ENCODE measurements at regions not wholly inside any gene's neighbourhood (a gene's known extent, or its start where the extent isn't known, plus 50 kb on each side); places are given as distances from the start of the nearest gene placed in this dataset.

DNA sequence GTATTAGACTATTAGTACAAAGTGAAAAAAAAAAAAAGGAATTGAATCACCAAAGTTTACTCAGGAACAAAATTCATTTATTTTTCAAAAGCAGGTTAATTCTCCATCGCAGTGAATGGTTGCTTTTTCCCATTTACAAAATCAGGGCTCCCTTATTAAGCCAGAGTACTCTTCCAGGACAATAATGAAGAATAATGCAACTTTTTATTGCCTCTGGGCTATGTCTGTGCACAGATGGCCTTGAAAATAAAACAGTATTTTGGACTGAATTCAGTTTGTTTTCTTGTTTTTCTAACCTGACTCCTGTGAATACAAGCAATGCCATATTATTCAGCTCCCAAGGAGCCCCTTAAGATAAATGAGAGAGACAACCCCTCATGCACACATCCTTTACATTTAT lies 246.8 kb downstream of the KCNS3 start:
- Histone ChIP-seq H3K9me3 (ENCODE audit: control insufficient read depth in 2 of 2, insufficient read depth in 1 of 2, low read length in 1 of 2) (no peaks in the 10 kb centered on the region), H3K27me3 (ENCODE audit: control insufficient read depth in 2 of 2, insufficient read depth in 1 of 2, low read length in 1 of 2) (no peaks in the 10 kb centered on the region), H3K4me1 (ENCODE audit: control insufficient read depth in 2 of 2, insufficient read depth in 2 of 2, low read length in 2 of 2) (no peaks in the 10 kb centered on the region), H3K27ac (ENCODE audit: low read depth in 1 of 2, low read length in 1 of 2) (no peak overlapping the region), H3K4me3 (ENCODE audit: low read length in 2 of 2) (no peak overlapping the region), H3K36me3 (ENCODE audit: control insufficient read depth in 2 of 2, insufficient read depth in 2 of 2, low read length in 1 of 2) (no peaks in the 10 kb centered on the region)
- WGBS = 94% methylated on average over 1 of the region's 1 CpG
- DNase-seq (ENCODE audit: low read depth in 6 of 9, low spot score in 9 of 9) = no peak

GRCh38 chr2:18124116-18124835 lies 245.8 kb downstream of the KCNS3 start:
- Histone ChIP-seq H3K4me3 (ENCODE audit: low read length in 2 of 2) (no peak overlapping the region), H3K27ac (ENCODE audit: low read depth in 1 of 2, low read length in 1 of 2) (no peak overlapping the region), H3K27me3 (ENCODE audit: control insufficient read depth in 2 of 2, insufficient read depth in 1 of 2, low read length in 1 of 2) (no peaks in the 10 kb centered on the region), H3K9me3 (ENCODE audit: control insufficient read depth in 2 of 2, insufficient read depth in 1 of 2, low read length in 1 of 2) (no peaks in the 10 kb centered on the region), H3K4me1 (ENCODE audit: control insufficient read depth in 2 of 2, insufficient read depth in 2 of 2, low read length in 2 of 2) (no peaks in the 10 kb centered on the region), H3K36me3 (ENCODE audit: control insufficient read depth in 2 of 2, insufficient read depth in 2 of 2, low read length in 1 of 2) (no peaks in the 10 kb centered on the region)
- 88% methylated on average over 6 of the region's 6 CpGs for WGBS
- DNase-seq (ENCODE audit: low read depth in 6 of 9, low spot score in 9 of 9) = no peak

DNA sequence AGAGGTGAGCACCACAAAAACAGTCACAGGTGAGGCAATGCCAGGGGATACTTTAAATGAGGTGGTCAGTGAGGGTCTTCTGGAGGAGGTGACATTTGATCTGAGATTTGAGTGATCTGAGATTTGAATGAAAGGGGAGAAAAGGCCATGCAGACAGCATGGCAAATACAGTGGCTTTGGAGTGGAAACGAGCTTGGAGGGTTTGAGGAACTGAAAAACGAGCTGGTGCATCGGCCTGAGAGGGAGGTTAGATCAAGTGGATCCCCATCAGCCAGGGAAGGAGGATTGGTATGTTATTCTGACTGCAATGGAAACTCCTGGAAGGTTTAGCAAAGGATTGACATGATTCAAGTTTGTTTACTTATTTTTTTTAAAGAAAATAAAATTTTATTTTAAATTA lies 245.1 kb downstream of the KCNS3 start:
- Histone ChIP-seq H3K27me3 (ENCODE audit: control insufficient read depth in 2 of 2, insufficient read depth in 1 of 2, low read length in 1 of 2) (no peaks in the 10 kb centered on the region), H3K4me1 (ENCODE audit: control insufficient read depth in 2 of 2, insufficient read depth in 2 of 2, low read length in 2 of 2) (no peaks in the 10 kb centered on the region), H3K27ac (ENCODE audit: low read depth in 1 of 2, low read length in 1 of 2) (no peak overlapping the region), H3K4me3 (ENCODE audit: low read length in 2 of 2) (no peak overlapping the region), H3K9me3 (ENCODE audit: control insufficient read depth in 2 of 2, insufficient read depth in 1 of 2, low read length in 1 of 2) (no peaks in the 10 kb centered on the region), H3K36me3 (ENCODE audit: control insufficient read depth in 2 of 2, insufficient read depth in 2 of 2, low read length in 1 of 2) (no peaks in the 10 kb centered on the region)
- WGBS = 69% methylated on average over 3 of the region's 3 CpGs
- no peak for DNase-seq (ENCODE audit: low read depth in 6 of 9, low spot score in 9 of 9)

- no peaks in the 10 kb centered on the region for H3K27me3 ChIP-seq (ENCODE audit: control insufficient read depth in 2 of 2, insufficient read depth in 1 of 2, low read length in 1 of 2)
- no peaks in the 10 kb centered on the region for H3K4me1 ChIP-seq (ENCODE audit: control insufficient read depth in 2 of 2, insufficient read depth in 2 of 2, low read length in 2 of 2)
- no peak overlapping the region for H3K4me3 ChIP-seq (ENCODE audit: low read length in 2 of 2)
- no peak overlapping the region for H3K27ac ChIP-seq (ENCODE audit: low read depth in 1 of 2, low read length in 1 of 2)
- H3K9me3 ChIP-seq (ENCODE audit: control insufficient read depth in 2 of 2, insufficient read depth in 1 of 2, low read length in 1 of 2) = no peaks in the 10 kb centered on the region
- WGBS = 79% methylated on average over 3 of the region's 3 CpGs
- DNase-seq (ENCODE audit: low read depth in 6 of 9, low spot score in 9 of 9) = no peak
- no peaks in the 10 kb centered on the region for H3K36me3 ChIP-seq (ENCODE audit: control insufficient read depth in 2 of 2, insufficient read depth in 2 of 2, low read length in 1 of 2)
Measured at GRCh38 chr2:18123211-18123570, 244.7 kb downstream of the KCNS3 start.

DNA sequence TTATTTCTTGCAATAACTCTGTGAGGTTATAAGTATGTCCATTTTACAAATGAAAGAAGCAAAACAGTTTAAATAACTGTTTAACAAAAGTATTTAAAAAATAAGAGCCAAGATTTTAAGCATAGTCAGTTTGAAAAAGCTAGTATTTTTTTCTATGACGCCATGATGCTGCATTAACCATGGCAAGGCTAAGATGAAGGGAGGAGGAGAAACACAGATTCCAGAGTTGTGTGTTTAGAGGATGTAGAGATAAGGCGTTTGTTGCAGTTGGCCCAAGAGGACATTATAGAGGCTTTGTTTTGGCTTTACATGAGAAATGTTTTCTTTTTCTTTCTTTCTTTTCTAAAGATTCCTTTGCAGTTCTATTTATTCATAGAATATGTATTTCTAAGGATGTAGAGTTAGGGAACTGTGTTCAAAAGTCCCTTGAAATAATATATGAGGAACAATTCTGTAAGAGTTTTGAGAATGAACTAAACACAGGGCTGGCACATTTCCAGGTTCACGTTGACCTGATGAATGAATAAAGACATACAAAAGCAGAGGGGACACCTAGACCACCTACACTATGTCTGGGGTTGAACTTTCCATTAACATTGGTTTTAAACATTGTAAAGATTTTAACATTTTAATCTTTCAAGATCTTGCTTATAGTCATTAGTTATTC lies 244.2 kb downstream of the KCNS3 start:
- Histone ChIP-seq H3K9me3 (ENCODE audit: control insufficient read depth in 2 of 2, insufficient read depth in 1 of 2, low read length in 1 of 2) (no peaks in the 10 kb centered on the region), H3K4me3 (ENCODE audit: low read length in 2 of 2) (no peak overlapping the region), H3K4me1 (ENCODE audit: control insufficient read depth in 2 of 2, insufficient read depth in 2 of 2, low read length in 2 of 2) (no peaks in the 10 kb centered on the region), H3K27me3 (ENCODE audit: control insufficient read depth in 2 of 2, insufficient read depth in 1 of 2, low read length in 1 of 2) (no peaks in the 10 kb centered on the region), H3K36me3 (ENCODE audit: control insufficient read depth in 2 of 2, insufficient read depth in 2 of 2, low read length in 1 of 2) (no peaks in the 10 kb centered on the region), H3K27ac (ENCODE audit: low read depth in 1 of 2, low read length in 1 of 2) (no peak overlapping the region)
- WGBS = 83% methylated on average over 3 of the region's 3 CpGs
- no peak for DNase-seq (ENCODE audit: low read depth in 6 of 9, low spot score in 9 of 9)

DNA sequence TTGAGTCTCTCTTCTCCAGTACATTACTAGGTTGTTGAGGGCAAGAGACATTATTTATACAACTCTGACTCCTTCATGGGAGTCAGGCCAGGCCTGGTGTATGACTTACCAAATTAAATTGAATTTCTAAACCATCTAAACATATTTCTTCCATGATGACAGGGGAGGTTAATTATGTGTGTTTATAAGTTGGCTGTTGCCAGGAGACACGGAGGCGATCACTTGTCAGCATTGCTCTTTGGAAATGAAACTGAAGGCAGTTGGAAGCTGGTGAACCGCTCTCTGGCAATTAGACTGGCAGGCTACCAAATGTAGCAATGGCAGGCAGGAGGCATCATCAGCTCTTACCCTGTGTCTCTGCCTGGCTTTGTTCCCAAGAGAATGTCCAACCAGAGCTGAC lies 241.4 kb downstream of the KCNS3 start:
- 94% methylated on average over 3 of the region's 3 CpGs for WGBS
- Histone ChIP-seq H3K27ac (ENCODE audit: low read depth in 1 of 2, low read length in 1 of 2) (no peak overlapping the region), H3K36me3 (ENCODE audit: control insufficient read depth in 2 of 2, insufficient read depth in 2 of 2, low read length in 1 of 2) (no peaks in the 10 kb centered on the region), H3K27me3 (ENCODE audit: control insufficient read depth in 2 of 2, insufficient read depth in 1 of 2, low read length in 1 of 2) (no peaks in the 10 kb centered on the region), H3K4me3 (ENCODE audit: low read length in 2 of 2) (no peak overlapping the region), H3K9me3 (ENCODE audit: control insufficient read depth in 2 of 2, insufficient read depth in 1 of 2, low read length in 1 of 2) (no peaks in the 10 kb centered on the region), H3K4me1 (ENCODE audit: control insufficient read depth in 2 of 2, insufficient read depth in 2 of 2, low read length in 2 of 2) (no peaks in the 10 kb centered on the region)
- DNase-seq (ENCODE audit: low read depth in 6 of 9, low spot score in 9 of 9) = no peak

DNA sequence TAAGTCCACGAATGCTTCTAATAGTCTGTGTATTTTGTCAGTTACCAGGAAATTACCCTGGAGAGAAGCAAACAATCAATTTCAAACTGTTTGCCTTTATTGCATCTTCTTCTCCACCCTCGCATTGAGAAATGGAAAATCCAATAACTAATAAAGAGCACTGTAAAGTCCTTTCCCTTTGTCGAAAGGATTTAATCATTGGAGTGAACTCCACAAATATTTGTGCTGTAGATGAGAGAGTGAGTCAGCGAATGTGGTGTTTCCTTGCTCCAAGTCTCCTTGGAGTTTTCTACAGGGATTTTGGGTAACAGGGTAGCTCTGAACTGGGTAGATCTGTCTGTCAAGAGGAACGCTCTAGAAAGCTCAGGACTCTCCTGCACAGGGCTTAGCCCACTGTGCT lies 240.2 kb downstream of the KCNS3 start:
- Histone ChIP-seq H3K4me3 (ENCODE audit: low read length in 2 of 2) (no peak overlapping the region), H3K9me3 (ENCODE audit: control insufficient read depth in 2 of 2, insufficient read depth in 1 of 2, low read length in 1 of 2) (no peaks in the 10 kb centered on the region), H3K27ac (ENCODE audit: low read depth in 1 of 2, low read length in 1 of 2) (no peak overlapping the region), H3K36me3 (ENCODE audit: control insufficient read depth in 2 of 2, insufficient read depth in 2 of 2, low read length in 1 of 2) (no peaks in the 10 kb centered on the region), H3K4me1 (ENCODE audit: control insufficient read depth in 2 of 2, insufficient read depth in 2 of 2, low read length in 2 of 2) (no peaks in the 10 kb centered on the region), H3K27me3 (ENCODE audit: control insufficient read depth in 2 of 2, insufficient read depth in 1 of 2, low read length in 1 of 2) (no peaks in the 10 kb centered on the region)
- no peak for DNase-seq (ENCODE audit: low read depth in 6 of 9, low spot score in 9 of 9)
- WGBS = 93% methylated on average over 5 of the region's 5 CpGs

GRCh38 chr2:18117592-18117991 lies 239.1 kb downstream of the KCNS3 start:
- Histone ChIP-seq H3K27me3 (ENCODE audit: control insufficient read depth in 2 of 2, insufficient read depth in 1 of 2, low read length in 1 of 2) (no peaks in the 10 kb centered on the region), H3K4me1 (ENCODE audit: control insufficient read depth in 2 of 2, insufficient read depth in 2 of 2, low read length in 2 of 2) (no peaks in the 10 kb centered on the region), H3K9me3 (ENCODE audit: control insufficient read depth in 2 of 2, insufficient read depth in 1 of 2, low read length in 1 of 2) (no peaks in the 10 kb centered on the region), H3K27ac (ENCODE audit: low read depth in 1 of 2, low read length in 1 of 2) (no peak overlapping the region), H3K4me3 (ENCODE audit: low read length in 2 of 2) (no peak overlapping the region), H3K36me3 (ENCODE audit: control insufficient read depth in 2 of 2, insufficient read depth in 2 of 2, low read length in 1 of 2) (no peaks in the 10 kb centered on the region)
- DNase-seq (ENCODE audit: low read depth in 6 of 9, low spot score in 9 of 9) = peak in 3 of 9 donors; percentile 11 to 54 (median 23)
- WGBS = 42% methylated on average over 2 of the region's 2 CpGs

GRCh38 chr2:18110222-18110621 lies 231.8 kb downstream of the KCNS3 start:
- no peaks in the 10 kb centered on the region for H3K36me3 ChIP-seq (ENCODE audit: control insufficient read depth in 2 of 2, insufficient read depth in 2 of 2, low read length in 1 of 2)
- H3K4me1 ChIP-seq (ENCODE audit: control insufficient read depth in 2 of 2, insufficient read depth in 2 of 2, low read length in 2 of 2) = no peaks in the 10 kb centered on the region
- H3K27ac ChIP-seq (ENCODE audit: low read depth in 1 of 2, low read length in 1 of 2) = no peak overlapping the region
- no peak overlapping the region for H3K4me3 ChIP-seq (ENCODE audit: low read length in 2 of 2)
- WGBS = 89% methylated on average over 3 of the region's 3 CpGs
- H3K27me3 ChIP-seq (ENCODE audit: control insufficient read depth in 2 of 2, insufficient read depth in 1 of 2, low read length in 1 of 2) = no peaks in the 10 kb centered on the region
- no peak for DNase-seq (ENCODE audit: low read depth in 6 of 9, low spot score in 9 of 9)
- H3K9me3 ChIP-seq (ENCODE audit: control insufficient read depth in 2 of 2, insufficient read depth in 1 of 2, low read length in 1 of 2) = no peaks in the 10 kb centered on the region

Data from thymus (tissue), 11 donors.